Upper lobe of left lung (tissue), 4 donors: ENCODE measurements at regions not wholly inside any gene's neighbourhood (a gene's known extent, or its start where the extent isn't known, plus 50 kb on each side); places are given as distances from the start of the nearest gene placed in this dataset.

Experiments
- EP300 ChIP-seq, 4 donors: sonication (generic); formaldehyde crosslinking; IDR thresholded peaks; one replicate each; pipeline ENCODE4 v1.5.1; 2017; ENCODE audit warnings: antibody characterized with exemption in 4 of 4, control low read depth in 2 of 4
- POLR2A ChIP-seq, 4 donors: fragments of 450-650 bp; IDR thresholded peaks; one replicate each; pipeline ENCODE4 v1.5.1; 2016 to 2017; ENCODE audit warnings: antibody characterized with exemption in 4 of 4, mild to moderate bottlenecking in 2 of 4
- POLR2AphosphoS5 ChIP-seq, 2 donors: sonication (generic); formaldehyde crosslinking; IDR thresholded peaks; one replicate each; pipeline ENCODE4 v1.5.1; 2017; ENCODE audit warnings: antibody characterized with exemption in 2 of 2
- TF ChIP-seq, protein P1 (sequence below), 6 experiments: fragments of 450-650 bp in 4 of 6; fragments of 200-600 bp in 2 of 6; sonication (generic) in 2 of 6; IDR thresholded peaks; one replicate each; pipeline ENCODE4 v1.5.1; 2016 to 2019; ENCODE audit warnings: antibody characterized with exemption in 6 of 6

DNA sequence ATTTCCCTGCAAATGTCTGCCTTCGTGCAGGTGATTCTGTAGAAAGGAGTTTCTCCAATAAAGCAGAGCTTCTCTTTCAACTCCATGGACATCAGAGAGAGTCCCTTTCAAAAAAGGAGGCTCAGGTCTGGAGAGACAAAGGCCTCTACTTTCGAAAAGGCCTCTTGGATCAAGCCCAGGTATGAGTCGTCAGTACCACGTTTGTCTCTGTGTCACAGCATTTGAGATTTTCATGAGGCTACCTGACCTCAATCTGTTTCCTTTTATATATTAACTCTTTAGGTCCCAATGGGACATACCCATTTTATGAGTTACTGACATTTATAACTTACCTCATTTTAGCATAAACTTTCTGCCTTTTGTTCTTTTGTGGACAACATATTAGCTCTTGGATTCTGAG lies 290.8 kb downstream of the RPAP3 start:
- TF ChIP-seq, protein P1, sequence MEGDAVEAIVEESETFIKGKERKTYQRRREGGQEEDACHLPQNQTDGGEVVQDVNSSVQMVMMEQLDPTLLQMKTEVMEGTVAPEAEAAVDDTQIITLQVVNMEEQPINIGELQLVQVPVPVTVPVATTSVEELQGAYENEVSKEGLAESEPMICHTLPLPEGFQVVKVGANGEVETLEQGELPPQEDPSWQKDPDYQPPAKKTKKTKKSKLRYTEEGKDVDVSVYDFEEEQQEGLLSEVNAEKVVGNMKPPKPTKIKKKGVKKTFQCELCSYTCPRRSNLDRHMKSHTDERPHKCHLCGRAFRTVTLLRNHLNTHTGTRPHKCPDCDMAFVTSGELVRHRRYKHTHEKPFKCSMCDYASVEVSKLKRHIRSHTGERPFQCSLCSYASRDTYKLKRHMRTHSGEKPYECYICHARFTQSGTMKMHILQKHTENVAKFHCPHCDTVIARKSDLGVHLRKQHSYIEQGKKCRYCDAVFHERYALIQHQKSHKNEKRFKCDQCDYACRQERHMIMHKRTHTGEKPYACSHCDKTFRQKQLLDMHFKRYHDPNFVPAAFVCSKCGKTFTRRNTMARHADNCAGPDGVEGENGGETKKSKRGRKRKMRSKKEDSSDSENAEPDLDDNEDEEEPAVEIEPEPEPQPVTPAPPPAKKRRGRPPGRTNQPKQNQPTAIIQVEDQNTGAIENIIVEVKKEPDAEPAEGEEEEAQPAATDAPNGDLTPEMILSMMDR (IDR thresholded peaks at IDR 0.05), result no peak
- no peak for TF ChIP-seq EP300 (IDR thresholded peaks at IDR 0.05)
- no peak for TF ChIP-seq POLR2AphosphoS5 (IDR thresholded peaks at IDR 0.05)
- TF ChIP-seq POLR2A (IDR thresholded peaks at IDR 0.05), result no peak
